H9 (cell line): ENCODE measurements at regions not wholly inside any gene's neighbourhood (a gene's known extent, or its start where the extent isn't known, plus 50 kb on each side); places are given as distances from the start of the nearest gene placed in this dataset.

Experiments used
- DNase-seq: peaks from one replicate; pipeline ENCODE4 v3.0.0-alpha.2; 2017
- H2AFZ ChIP-seq: one replicate; pipeline ENCODE4 v1.6.1; 2013; ENCODE audit warnings: mild to moderate bottlenecking, low read length, control low read depth, moderate library complexity
- H2AK5ac ChIP-seq: 2 replicates; pipeline ENCODE4 v1.6.1; 2013; ENCODE audit warnings: low read length, control low read depth, mixed read lengths; ENCODE audit not compliant: insufficient read length
- H2BK120ac ChIP-seq: one replicate; pipeline ENCODE4 v1.6.1; 2013; ENCODE audit warnings: low read depth, mild to moderate bottlenecking, low read length, control low read depth, inconsistent platforms; ENCODE audit not compliant: poor library complexity, severe bottlenecking
- H2BK12ac ChIP-seq: 2 replicates; pipeline ENCODE4 v1.6.1; 2013; ENCODE audit warnings: low read length, control low read depth, mixed read lengths, low read depth; ENCODE audit not compliant: insufficient read length
- H2BK15ac ChIP-seq: 2 replicates; pipeline ENCODE4 v1.6.1; 2013; ENCODE audit warnings: low read depth, low read length, control low read depth
- H2BK20ac ChIP-seq: one replicate; pipeline ENCODE4 v1.6.1; 2013; ENCODE audit warnings: low read depth, mild to moderate bottlenecking, low read length, control low read depth, inconsistent platforms; ENCODE audit not compliant: poor library complexity, severe bottlenecking
- H2BK5ac ChIP-seq: 2 replicates; pipeline ENCODE4 v1.6.1; 2013; ENCODE audit warnings: low read length, control low read depth, mixed read lengths; ENCODE audit not compliant: insufficient read length
- H3K14ac ChIP-seq: 2 replicates; pipeline ENCODE4 v1.6.1; 2013; ENCODE audit warnings: low read length, control low read depth; ENCODE audit not compliant: insufficient read depth
- H3K18ac ChIP-seq: 2 replicates; pipeline ENCODE4 v1.6.1; 2013; ENCODE audit warnings: low read depth, mild to moderate bottlenecking, mixed read lengths, low read length, control low read depth; ENCODE audit not compliant: insufficient read length
- H3K23ac ChIP-seq: 2 replicates; pipeline ENCODE4 v1.6.1; 2013; ENCODE audit warnings: low read length, control low read depth, mixed read lengths, low read depth; ENCODE audit not compliant: insufficient read length
- H3K23me2 ChIP-seq: 2 replicates; pipeline ENCODE4 v1.6.1; 2013; ENCODE audit warnings: low read depth, mild to moderate bottlenecking, mixed read lengths, low read length, control low read depth; ENCODE audit not compliant: insufficient read length, poor library complexity, severe bottlenecking
- H3K27ac ChIP-seq: 2 replicates; pipeline ENCODE4 v1.5.1; 2013; ENCODE audit warnings: low read length, control low read depth, mixed read lengths, low read depth; ENCODE audit not compliant: insufficient read length
- H3K27me3 ChIP-seq: 2 replicates; pipeline ENCODE4 v1.6.1; 2013; ENCODE audit warnings: low read length, control low read depth, inconsistent platforms; ENCODE audit not compliant: insufficient read depth
- H3K4ac ChIP-seq: 2 replicates; pipeline ENCODE4 v1.6.1; 2013; ENCODE audit warnings: low read depth, mild to moderate bottlenecking, control low read depth, inconsistent platforms, low read length, moderate library complexity
- H3K4me1 ChIP-seq: 2 replicates; pipeline ENCODE4 v1.6.1; 2013; ENCODE audit warnings: low read length, control low read depth, inconsistent platforms; ENCODE audit not compliant: insufficient read depth
- H3K4me2 ChIP-seq: 2 replicates; pipeline ENCODE4 v1.6.1; 2013; ENCODE audit warnings: low read length, control low read depth, mixed read lengths; ENCODE audit not compliant: insufficient read length, insufficient read depth
- H3K56ac ChIP-seq: 2 replicates; pipeline ENCODE4 v1.6.1; 2013; ENCODE audit warnings: low read depth, mild to moderate bottlenecking, mixed read lengths, low read length, control low read depth; ENCODE audit not compliant: insufficient read length
- H3K79me1 ChIP-seq: 2 replicates; pipeline ENCODE4 v1.6.1; 2013; ENCODE audit warnings: low read depth, mild to moderate bottlenecking, moderate library complexity, low read length, control low read depth, inconsistent platforms; ENCODE audit not compliant: insufficient read depth, poor library complexity, severe bottlenecking
- H3K79me2 ChIP-seq: 2 replicates; pipeline ENCODE4 v1.6.1; 2013; ENCODE audit warnings: low read length, control low read depth, inconsistent platforms; ENCODE audit not compliant: insufficient read depth
- H3K9ac ChIP-seq: 2 replicates; pipeline ENCODE4 v1.6.1; 2013; ENCODE audit warnings: low read length, control low read depth, mixed read lengths; ENCODE audit not compliant: insufficient read length; ENCODE audit errors: extremely low read depth
- H3K9me3 ChIP-seq: one replicate; pipeline ENCODE4 v1.6.1; 2013; ENCODE audit warnings: low read depth, low read length, inconsistent platforms; ENCODE audit not compliant: control insufficient read depth
- H3T11ph ChIP-seq: one replicate; pipeline ENCODE4 v1.6.1; 2013; ENCODE audit warnings: mild to moderate bottlenecking, low read length, control low read depth, inconsistent platforms
- H4K20me1 ChIP-seq: one replicate; pipeline ENCODE4 v1.6.1; 2013; ENCODE audit not compliant: control insufficient read depth, insufficient read length, insufficient read depth
- H4K5ac ChIP-seq: 2 replicates; pipeline ENCODE4 v1.6.1; 2013; ENCODE audit warnings: low read depth, mild to moderate bottlenecking, mixed read lengths, low read length, control low read depth; ENCODE audit not compliant: insufficient read length
- H4K8ac ChIP-seq: replicated peaks from 2 replicates; pipeline ENCODE4 v1.6.1; 2013; ENCODE audit warnings: low read length, control low read depth, mixed read lengths, low read depth; ENCODE audit not compliant: insufficient read length
- H4K91ac ChIP-seq: 2 replicates; pipeline ENCODE4 v1.6.1; 2013; ENCODE audit warnings: low read depth, mild to moderate bottlenecking, moderate library complexity, mixed read lengths, low read length, control low read depth; ENCODE audit not compliant: insufficient read length
- H3K27ac Mint-ChIP-seq, 3 experiments: 2 replicates in 2 of 3; 3 replicates in 1 of 3; pipeline ENCODE4 v1.8.0; 2020 to 2021; ENCODE audit warnings: mixed read lengths in 3 of 3, mild to moderate bottlenecking in 1 of 3, moderate library complexity in 1 of 3
- H3K27me3 Mint-ChIP-seq: 2 replicates; pipeline ENCODE4 v1.8.0; 2021; ENCODE audit warnings: low read depth, mild to moderate bottlenecking, moderate library complexity, mixed read lengths
- H3K36me3 Mint-ChIP-seq, 3 experiments: 2 replicates in 2 of 3; 3 replicates in 1 of 3; pipeline ENCODE4 v1.8.0; 2020 to 2021; ENCODE audit warnings: low read depth in 3 of 3, mixed read lengths in 3 of 3; ENCODE audit not compliant: insufficient read depth in 1 of 3
- H3K4me1 Mint-ChIP-seq, 2 experiments: 2 replicates each; pipeline ENCODE4 v1.8.0; 2020; ENCODE audit warnings: mixed read lengths in 2 of 2
- H3K4me3 Mint-ChIP-seq, 2 experiments: 2 replicates in 1 of 2; 3 replicates in 1 of 2; pipeline ENCODE4 v1.8.0; 2020 to 2021; ENCODE audit warnings: mild to moderate bottlenecking in 2 of 2, mixed read lengths in 2 of 2, moderate library complexity in 1 of 2
- H3K9me3 Mint-ChIP-seq, 2 experiments: 2 replicates in 1 of 2; 3 replicates in 1 of 2; pipeline ENCODE4 v1.8.0; 2020; ENCODE audit warnings: mild to moderate bottlenecking in 2 of 2, mixed read lengths in 2 of 2, moderate library complexity in 1 of 2
- CTCF ChIP-seq: fragments of 200-600 bp; sonication (generic); conservative IDR thresholded peaks from 3 replicates; pipeline ENCODE4 v1.8.0; 2021; ENCODE audit warnings: antibody characterized with exemption, mild to moderate bottlenecking
- WGBS: extraction: QIAGEN DNeasy Blood & Tissue Kit; methylation state at CpG from one replicate; pipeline ENCODE4 v1.1.7; 2013; ENCODE audit warnings: missing lambda C conversion rate, low lambda C conversion rate, mixed read lengths; ENCODE audit not compliant: insufficient read length; ENCODE audit errors: extremely low coverage; 5-methylcytosine and 5-hydroxymethylcytosine counted together

- Histone ChIP-seq H2BK20ac (no peak overlapping the region), H2BK12ac (no peak overlapping the region), H2BK120ac (no peak overlapping the region), H3K56ac (no peak overlapping the region), H3K4me2 (no peak overlapping the region), H4K5ac (no peak overlapping the region), H2BK5ac (no peak overlapping the region), H3K18ac (no peak overlapping the region), H2AK5ac (no peak overlapping the region), H3K4me1 (no peaks in the 10 kb centered on the region), H4K20me1 (no peaks in the 10 kb centered on the region), H3K14ac (no peak overlapping the region), H2AFZ (no peak overlapping the region), H3K79me2 (no peaks in the 10 kb centered on the region), H3K23ac (no peak overlapping the region), H3K27ac (no peak overlapping the region), H3T11ph (no peak overlapping the region), H3K4ac (no peak overlapping the region), H3K9ac (no peak overlapping the region), H4K91ac (no peak overlapping the region), H2BK15ac (no peak overlapping the region), H3K79me1 (no peaks in the 10 kb centered on the region), H3K9me3 (no peaks in the 10 kb centered on the region), H3K23me2 (no peaks in the 10 kb centered on the region), H3K27me3 (no peaks in the 10 kb centered on the region), H4K8ac (no peak overlapping the region)
- TF ChIP-seq CTCF, result no peak
- H3K9me3 Mint-ChIP-seq, result peaks cover 0 to 22% of the 10 kb centered on the region in 2 experiments; a peak in 1 of 5 replicates
- H3K36me3 Mint-ChIP-seq, result no peaks in the 10 kb centered on the region
- WGBS, result no CpG with 5 or more reads among the region's 2 CpGs
- H3K4me1 Mint-ChIP-seq, result no peaks in the 10 kb centered on the region
- no peak overlapping the region for H3K4me3 Mint-ChIP-seq
- H3K27ac Mint-ChIP-seq, result no peak overlapping the region
- no peaks in the 10 kb centered on the region; the same call in 1 of the 2 replicates for H3K27me3 Mint-ChIP-seq
- no peak for DNase-seq
Measured at GRCh38 chrX:8921615-8922014, 112.3 kb downstream of the FAM9B start.
